NCI-H1930 (cell line): ENCODE measurements at regions not wholly inside any gene's neighbourhood (a gene's known extent, or its start where the extent isn't known, plus 50 kb on each side); places are given as distances from the start of the nearest gene placed in this dataset.

Source experiments
- DNase-seq, 2 experiments: peaks; one replicate each; lab custom pipeline; 2025; lab: John Stamatoyannopoulos, UW

- no peak for DNase-seq
Observed at GRCh38 chr12:108037960-108038359, 91.1 kb upstream of the WSCD2 start.

- DNase-seq: no peak
Observed at GRCh38 chr12:108039794-108040193, 89.3 kb upstream of the WSCD2 start.

- no peak for DNase-seq
Observed at GRCh38 chr12:108040947-108041346, 88.1 kb upstream of the WSCD2 start.

GRCh38 chr12:108043286-108043685 lies 85.8 kb upstream of the WSCD2 start:
- no peak for DNase-seq

GRCh38 chr12:108043750-108044533 lies 85.1 kb upstream of the WSCD2 start:
- DNase-seq: no peak

- no peak for DNase-seq
Observed at GRCh38 chr12:108046135-108046534, 83.0 kb upstream of the WSCD2 start.

- no peak for DNase-seq
Observed at GRCh38 chr12:108046650-108047049, 82.4 kb upstream of the WSCD2 start.

GRCh38 chr12:108047071-108047550 lies 82.0 kb upstream of the WSCD2 start:
- DNase-seq: no peak

- DNase-seq: no peak
Observed at GRCh38 chr12:108048686-108049085, 80.4 kb upstream of the WSCD2 start.

GRCh38 chr12:108050696-108051095 lies 78.4 kb upstream of the WSCD2 start:
- no peak for DNase-seq

- DNase-seq: no peak
Observed at GRCh38 chr12:108052260-108052659, 76.8 kb upstream of the WSCD2 start.

- no peak for DNase-seq
Observed at GRCh38 chr12:108053512-108053911, 75.6 kb upstream of the WSCD2 start.

GRCh38 chr12:108054496-108054895 lies 74.6 kb upstream of the WSCD2 start:
- no peak for DNase-seq

GRCh38 chr12:108055141-108055540 lies 73.9 kb upstream of the WSCD2 start:
- DNase-seq: no peak

GRCh38 chr12:108060067-108060466 lies 69.0 kb upstream of the WSCD2 start:
- no peak for DNase-seq

- DNase-seq: no peak
Observed at GRCh38 chr12:108060903-108061302, 68.2 kb upstream of the WSCD2 start.

GRCh38 chr12:108063192-108063591 lies 65.9 kb upstream of the WSCD2 start:
- peak in 1 of 2 experiments; percentile 3 for DNase-seq

GRCh38 chr12:108065069-108065468 lies 64.0 kb upstream of the WSCD2 start:
- DNase-seq: no peak

GRCh38 chr12:108066583-108067577 lies 62.2 kb upstream of the WSCD2 start:
- DNase-seq: no peak

- no peak for DNase-seq
Observed at GRCh38 chr12:108069651-108070165, 59.4 kb upstream of the WSCD2 start.

- DNase-seq: no peak
Observed at GRCh38 chr12:108075561-108075960, 53.5 kb upstream of the WSCD2 start.

GRCh38 chr12:108076556-108076955 lies 52.5 kb upstream of the WSCD2 start:
- no peak for DNase-seq

- no peak for DNase-seq
Observed at GRCh38 chr12:108078428-108078827, 50.7 kb upstream of the WSCD2 start.
